H1 (cell line): ENCODE measurements at regions not wholly inside any gene's neighbourhood (a gene's known extent, or its start where the extent isn't known, plus 50 kb on each side); places are given as distances from the start of the nearest gene placed in this dataset.

ENCODE experiments used
- CTCF ChIA-PET: fragments of 300-600 bp; sonication (Branson Sonifier 250); formaldehyde crosslinking; loops from one replicate; lab custom pipeline; 2021; ENCODE audit not compliant: partially characterized antibody; lab: Charles Lee
- POLR2A ChIA-PET: fragments of 300-600 bp; sonication (Branson Sonifier 250); formaldehyde crosslinking; loops from one replicate; lab custom pipeline; 2021; ENCODE audit warnings: inconsistent platforms; ENCODE audit not compliant: partially characterized antibody; lab: Charles Lee
- DNase-seq, 2 experiments: peaks; one replicate each; pipeline versions ENCODE4 v3.0.0 to v3.0.0-alpha.2; 2010 to 2022; ENCODE audit warnings: low spot score in 2 of 2, low read depth in 1 of 2, mixed read lengths in 1 of 2
- FAIRE-seq: peaks from 2 replicates; lab custom pipeline; 2011; peaks lifted over from hg19 to GRCh38; lab: Jason Lieb, UNC
- H2AFZ ChIP-seq: 2 replicates; pipeline ENCODE4 v1.8.1; 2012; ENCODE audit warnings: low read length, inconsistent platforms
- H2AK5ac ChIP-seq: 2 replicates; pipeline ENCODE4 v1.6.1; 2013; ENCODE audit warnings: low read depth, low read length
- H2BK120ac ChIP-seq: replicated peaks from 2 replicates; pipeline ENCODE3; 2013; ENCODE audit warnings: low read depth, low read length, inconsistent platforms
- H2BK12ac ChIP-seq: 2 replicates; pipeline ENCODE4 v1.6.1; 2013; ENCODE audit warnings: low read depth, low read length
- H2BK15ac ChIP-seq: 2 replicates; pipeline ENCODE4 v1.6.1; 2013; ENCODE audit warnings: low read length
- H2BK20ac ChIP-seq: 2 replicates; pipeline ENCODE4 v1.6.1; 2013; ENCODE audit warnings: low read length
- H2BK5ac ChIP-seq: 2 replicates; pipeline ENCODE4 v1.6.1; 2013; ENCODE audit warnings: low read depth, low read length
- H3K14ac ChIP-seq: 2 replicates; pipeline ENCODE4 v1.6.1; 2013; ENCODE audit warnings: inconsistent platforms; ENCODE audit not compliant: insufficient read length
- H3K18ac ChIP-seq: 2 replicates; pipeline ENCODE4 v1.6.1; 2013; ENCODE audit warnings: low read length; ENCODE audit errors: extremely low read depth
- H3K23ac ChIP-seq: 2 replicates; pipeline ENCODE4 v1.6.1; 2013; ENCODE audit warnings: inconsistent platforms; ENCODE audit not compliant: insufficient read length
- H3K23me2 ChIP-seq: 2 replicates; pipeline ENCODE4 v1.6.1; 2013; ENCODE audit warnings: low read depth, low read length
- H3K27ac ChIP-seq: 2 replicates; pipeline ENCODE4 v1.6.1; 2011; ENCODE audit warnings: low read depth, low read length, inconsistent platforms
- H3K27me3 ChIP-seq, 4 experiments: replicated peaks in 1 of 4; 1 replicate in 1 of 4; 2 replicates in 3 of 4; pipeline versions ENCODE4 v1.6.1 to v1.8.1; 2011 to 2013; ENCODE audit warnings: low read length in 3 of 4, mild to moderate bottlenecking in 3 of 4, inconsistent platforms in 2 of 4, mixed read lengths in 2 of 4, moderate library complexity in 1 of 4; ENCODE audit not compliant: control insufficient read depth in 3 of 4, insufficient read depth in 3 of 4; ENCODE audit errors: extremely low read depth in 1 of 4
- H3K36me3 ChIP-seq, 4 experiments: 2 replicates each; pipeline versions ENCODE4 v1.6.1 to v1.8.1; 2011 to 2013; ENCODE audit warnings: mild to moderate bottlenecking in 4 of 4, low read length in 3 of 4, moderate library complexity in 2 of 4, control low read depth in 1 of 4, inconsistent platforms in 1 of 4; ENCODE audit not compliant: insufficient read depth in 4 of 4, control insufficient read depth in 2 of 4
- H3K4ac ChIP-seq: replicated peaks from 2 replicates; pipeline ENCODE3; 2013; ENCODE audit warnings: low read length, low read depth, mixed read lengths, inconsistent platforms; ENCODE audit not compliant: insufficient read length
- H3K4me1 ChIP-seq, 4 experiments: replicated peaks in 1 of 4; 1 replicate in 1 of 4; 2 replicates in 3 of 4; pipeline versions ENCODE4 v1.6.1 to v1.8.1; 2011 to 2013; ENCODE audit warnings: low read length in 3 of 4, inconsistent platforms in 2 of 4, mixed read lengths in 1 of 4; ENCODE audit not compliant: insufficient read depth in 4 of 4, control insufficient read depth in 3 of 4
- H3K4me2 ChIP-seq, 2 experiments: 2 replicates each; pipeline versions ENCODE4 v1.6.1 to v1.8.1; 2011 to 2013; ENCODE audit warnings: low read depth in 2 of 2, low read length in 2 of 2, control low read depth in 1 of 2, inconsistent platforms in 1 of 2, mild to moderate bottlenecking in 1 of 2; ENCODE audit not compliant: insufficient read depth in 1 of 2
- H3K4me3 ChIP-seq, 4 experiments: fragments of 200-600, 300-600 bp in 1 of 4; sonication (generic), shearing (Covaris generic), sonication (Bioruptor Twin) in 1 of 4; 2 replicates each; pipeline versions ENCODE4 v1.5.1 to v1.8.1; 2011 to 2016; ENCODE audit warnings: low read length in 4 of 4, low read depth in 3 of 4, control low read depth in 2 of 4, inconsistent platforms in 2 of 4, mild to moderate bottlenecking in 2 of 4, mixed read lengths in 1 of 4, moderate library complexity in 1 of 4; ENCODE audit not compliant: insufficient read depth in 2 of 4; ENCODE audit errors: extremely low read depth in 1 of 4
- H3K56ac ChIP-seq: replicated peaks from 2 replicates; pipeline ENCODE3; 2013; ENCODE audit warnings: low read depth, mild to moderate bottlenecking, mixed read lengths, low read length, inconsistent platforms; ENCODE audit not compliant: insufficient read length
- H3K79me1 ChIP-seq: 2 replicates; pipeline ENCODE4 v1.6.1; 2013; ENCODE audit warnings: low read depth, low read length, control low read depth
- H3K79me2 ChIP-seq, 2 experiments: 2 replicates each; pipeline versions ENCODE4 v1.6.1 to v1.8.1; 2012 to 2013; ENCODE audit warnings: low read length in 2 of 2, mild to moderate bottlenecking in 2 of 2, inconsistent platforms in 1 of 2; ENCODE audit not compliant: insufficient read depth in 2 of 2, control insufficient read depth in 1 of 2
- H3K9ac ChIP-seq, 4 experiments: replicated peaks in 1 of 4; 1 replicate in 1 of 4; 2 replicates in 3 of 4; pipeline versions ENCODE4 v1.6.1 to v1.8.1; 2011 to 2013; ENCODE audit warnings: low read depth in 3 of 4, low read length in 3 of 4, control low read depth in 2 of 4, mild to moderate bottlenecking in 2 of 4, moderate library complexity in 2 of 4, inconsistent platforms in 1 of 4; ENCODE audit errors: extremely low read depth in 1 of 4
- H3K9me3 ChIP-seq, 2 experiments: 2 replicates each; pipeline versions ENCODE4 v1.6.1 to v1.8.1; 2012 to 2013; ENCODE audit warnings: mild to moderate bottlenecking in 2 of 2, moderate library complexity in 2 of 2, control low read depth in 1 of 2, inconsistent platforms in 1 of 2, low read depth in 1 of 2, low read length in 1 of 2, mixed read lengths in 1 of 2; ENCODE audit not compliant: insufficient read depth in 2 of 2
- H4K20me1 ChIP-seq, 2 experiments: replicated peaks in 1 of 2; 2 replicates each; pipeline versions ENCODE3 to v1.8.1; 2011 to 2013; ENCODE audit warnings: inconsistent platforms in 2 of 2, low read length in 2 of 2, mild to moderate bottlenecking in 1 of 2; ENCODE audit not compliant: insufficient read depth in 2 of 2, control insufficient read depth in 1 of 2
- H4K5ac ChIP-seq: 2 replicates; pipeline ENCODE4 v1.6.1; 2013; ENCODE audit warnings: low read length, low read depth, mixed read lengths, inconsistent platforms; ENCODE audit not compliant: insufficient read length
- H4K8ac ChIP-seq: 2 replicates; pipeline ENCODE4 v1.8.0; 2013; ENCODE audit warnings: mild to moderate bottlenecking, moderate library complexity, low read length, inconsistent platforms; ENCODE audit not compliant: insufficient read depth; ENCODE audit errors: extremely low read depth
- H4K91ac ChIP-seq: replicated peaks from 2 replicates; pipeline ENCODE3; 2013; ENCODE audit warnings: low read length, mixed read lengths, inconsistent platforms; ENCODE audit not compliant: insufficient read length
- BACH1 ChIP-seq: IDR thresholded peaks from 2 replicates; pipeline ENCODE4 v1.6.1; 2012; ENCODE audit warnings: low read length, improper control_type of control experiment

GRCh38 chr13:70950664-70951063, 842.4 kb upstream of the KLHL1 start:
- no peak for FAIRE-seq
- no peak overlapping the region for H2AFZ ChIP-seq
- no peak overlapping the region for H2BK12ac ChIP-seq
- no peaks in the 10 kb centered on the region for H3K79me2 ChIP-seq
- H2BK15ac ChIP-seq, result no peak overlapping the region
- no peak overlapping the region for H4K91ac ChIP-seq
- H3K4me3 ChIP-seq, result no peak overlapping the region
- H4K8ac ChIP-seq, result no peak overlapping the region
- H2AK5ac ChIP-seq, result no peak overlapping the region
- H3K4me2 ChIP-seq, result no peak overlapping the region
- no peaks in the 10 kb centered on the region for H3K27me3 ChIP-seq
- no peaks in the 10 kb centered on the region for H3K4me1 ChIP-seq
- H3K4ac ChIP-seq, result no peak overlapping the region
- no peaks in the 10 kb centered on the region for H4K20me1 ChIP-seq
- no peaks in the 10 kb centered on the region for H3K36me3 ChIP-seq
- ChIA-PET CTCF (no interaction called here), POLR2A (no interaction called here)
- no peak overlapping the region for H2BK5ac ChIP-seq
- no peak overlapping the region for H2BK20ac ChIP-seq
- no peaks in the 10 kb centered on the region for H3K9me3 ChIP-seq
- no peak for DNase-seq
- H3K27ac ChIP-seq, result no peak overlapping the region
- H3K18ac ChIP-seq, result no peak overlapping the region
- no peak for TF ChIP-seq BACH1
- H3K9ac ChIP-seq, result no peak overlapping the region
- no peak overlapping the region for H2BK120ac ChIP-seq
- no peak overlapping the region for H3K56ac ChIP-seq
- no peak overlapping the region for H4K5ac ChIP-seq
- H3K79me1 ChIP-seq, result no peaks in the 10 kb centered on the region
- H3K14ac ChIP-seq, result no peak overlapping the region
- H3K23me2 ChIP-seq, result no peaks in the 10 kb centered on the region
- no peak overlapping the region for H3K23ac ChIP-seq
